GM12864 (cell line): ENCODE measurements at regions not wholly inside any gene's neighbourhood (a gene's known extent, or its start where the extent isn't known, plus 50 kb on each side); places are given as distances from the start of the nearest gene placed in this dataset.
"Not testable (repeated sequence)": the region's sequence is repeated elsewhere in the genome, so short reads cannot be mapped to it uniquely, and the experiment has no call there.

Experiments used
- DNase-seq: peaks from one replicate; pipeline ENCODE4 v3.0.0-alpha.2; 2011; ENCODE audit warnings: low read depth
- H3K4me3 ChIP-seq: 2 replicates; pipeline ENCODE4 v1.5.1; 2011; ENCODE audit warnings: mild to moderate bottlenecking, low read depth, low read length, control low read depth
- CTCF ChIP-seq: IDR thresholded peaks from 2 replicates; pipeline ENCODE4 v1.5.1; 2011; ENCODE audit warnings: low read depth, mild to moderate bottlenecking, moderate library complexity, low read length, control low read depth, inconsistent platforms; ENCODE audit errors: missing control alignments

- no peak for TF ChIP-seq CTCF
Observed at GRCh38 chr6:167554854-167555253, 230.0 kb downstream of the TTLL2 start.

GRCh38 chr6:167555836-167556235, 230.9 kb downstream of the TTLL2 start:
- H3K4me3 ChIP-seq: no peak overlapping the region
- DNase-seq: no peak
- TF ChIP-seq CTCF: no peak

More at GRCh38 chr6:167554854-167555253, 230.0 kb downstream of the TTLL2 start:
- DNase-seq: no peak
- no peak overlapping the region for H3K4me3 ChIP-seq

GRCh38 chr6:167557675-167558074, 232.8 kb downstream of the TTLL2 start:
- DNase-seq: no peak
- no peak overlapping the region for H3K4me3 ChIP-seq
- TF ChIP-seq CTCF: no peak

GRCh38 chr6:167558246-167559177, 233.6 kb downstream of the TTLL2 start:
- no peak for TF ChIP-seq CTCF
- no peak overlapping the region for H3K4me3 ChIP-seq
- no peak for DNase-seq

- H3K4me3 ChIP-seq: no peak overlapping the region
- no peak for TF ChIP-seq CTCF
- DNase-seq: no peak
Observed at GRCh38 chr6:167559675-167560479, 235.0 kb downstream of the TTLL2 start.

- no peak for DNase-seq
- H3K4me3 ChIP-seq: no peak overlapping the region
- TF ChIP-seq CTCF: no peak
Observed at GRCh38 chr6:167560673-167561569, 236.0 kb downstream of the TTLL2 start.

- not testable (repeated sequence) for DNase-seq
Observed at GRCh38 chr6:167562862-167563261, 238.0 kb downstream of the TTLL2 start.

More at GRCh38 chr6:167562862-167563261, 238.0 kb downstream of the TTLL2 start:
- H3K4me3 ChIP-seq: not testable (repeated sequence)
